ENCODE measurements at regions not wholly inside any gene's neighbourhood (a gene's known extent, or its start where the extent isn't known, plus 50 kb on each side); places are given as distances from the start of the nearest gene placed in this dataset.
"Not testable (repeated sequence)": the region's sequence is repeated elsewhere in the genome, so short reads cannot be mapped to it uniquely, and the experiment has no call there.

- DNase-seq = no peak
Observed at GRCh38 chr5:5925191-5925590, 453.2 kb downstream of the MED10 start.

GRCh38 chr5:5919411-5919810 lies 458.9 kb downstream of the MED10 start:
- no peak for DNase-seq

- DNase-seq = no peak
Observed at GRCh38 chr5:5906778-5907177, 471.6 kb downstream of the MED10 start.

- no peak for DNase-seq
Observed at GRCh38 chr5:5905186-5905585, 473.2 kb downstream of the MED10 start.

GRCh38 chr5:5904113-5904512 lies 474.2 kb downstream of the MED10 start:
- DNase-seq = no peak

- no peak for DNase-seq
Observed at GRCh38 chr5:5902678-5903646, 475.4 kb downstream of the MED10 start.

GRCh38 chr5:5900350-5900749 lies 477.9 kb downstream of the ICE1 start:
- DNase-seq = no peak

- no peak for DNase-seq
Observed at GRCh38 chr5:5899716-5900115, 477.2 kb downstream of the ICE1 start.

GRCh38 chr5:5888284-5888683 lies 465.8 kb downstream of the ICE1 start:
- DNase-seq = no peak

- DNase-seq = no peak
Observed at GRCh38 chr5:5887833-5888232, 465.4 kb downstream of the ICE1 start.

- DNase-seq = no peak
Observed at GRCh38 chr5:5886812-5887486, 464.5 kb downstream of the ICE1 start.

- no peak for DNase-seq
Observed at GRCh38 chr5:5886353-5886752, 463.9 kb downstream of the ICE1 start.

- DNase-seq = no peak
Observed at GRCh38 chr5:5885782-5886181, 463.3 kb downstream of the ICE1 start.

- no peak for DNase-seq
Observed at GRCh38 chr5:5884593-5884992, 462.1 kb downstream of the ICE1 start.

GRCh38 chr5:5883562-5883961 lies 461.1 kb downstream of the ICE1 start:
- DNase-seq = no peak

- DNase-seq = no peak
Observed at GRCh38 chr5:5883146-5883545, 460.7 kb downstream of the ICE1 start.

- DNase-seq = no peak
Observed at GRCh38 chr5:5882706-5883105, 460.2 kb downstream of the ICE1 start.

GRCh38 chr5:5881294-5881693 lies 458.8 kb downstream of the ICE1 start:
- no peak for DNase-seq

GRCh38 chr5:5880077-5880763 lies 457.7 kb downstream of the ICE1 start:
- no peak for DNase-seq

GRCh38 chr5:5857396-5857795 lies 434.9 kb downstream of the ICE1 start:
- no peak for DNase-seq

- no peak for DNase-seq
Observed at GRCh38 chr5:5854087-5854486, 431.6 kb downstream of the ICE1 start.

GRCh38 chr5:5838493-5838892 lies 416.0 kb downstream of the ICE1 start:
- no peak for DNase-seq

GRCh38 chr5:5831622-5832021 lies 409.1 kb downstream of the ICE1 start:
- not testable (repeated sequence) for DNase-seq

- DNase-seq = no peak
Observed at GRCh38 chr5:5828619-5829018, 406.1 kb downstream of the ICE1 start.

Data from MV-4-11 (cell line).